ENCODE measurements at regions not wholly inside any gene's neighbourhood (a gene's known extent, or its start where the extent isn't known, plus 50 kb on each side); places are given as distances from the start of the nearest gene placed in this dataset.

GRCh38 chr4:145351922-145352321 lies 129.7 kb upstream of the SMAD1 start:
- intact Hi-C loops (cut with DNase I): no loop called here
- Histone ChIP-seq H3K36me3 (no peaks in the 10 kb centered on the region), H3K27me3 (no peaks in the 10 kb centered on the region), H3K9me3 (no peaks in the 10 kb centered on the region), H3K27ac (no peak overlapping the region), H3K4me3 (no peak overlapping the region), H3K4me1 (peaks cover 0 to 12% (median 8%) of the 10 kb centered on the region in 4 donors)
- TF ChIP-seq POLR2AphosphoS5 (IDR thresholded peaks at IDR 0.05) (no peak), EP300 (IDR thresholded peaks at IDR 0.05) (no peak), CTCF (IDR thresholded peaks at IDR 0.05) (no peak), POLR2A (IDR thresholded peaks at IDR 0.05) (no peak)
- whole genome bisulfite sequencing, 2 donors: 83 to 98% methylated on average over 1 of the region's 1 CpG
- DNase-seq: no peak

GRCh38 chr4:145351162-145351561 lies 130.5 kb upstream of the SMAD1 start:
- DNase-seq: no peak
- no peaks in the 10 kb centered on the region for H3K27me3 ChIP-seq
- no peaks in the 10 kb centered on the region for H3K9me3 ChIP-seq
- peaks cover 0 to 12% (median 8%) of the 10 kb centered on the region in 4 donors for H3K4me1 ChIP-seq
- intact Hi-C loops (cut with DNase I): no loop called here
- 66 to 81% methylated on average over 2 of the region's 2 CpGs for WGBS, 2 donors
- TF ChIP-seq EP300 (IDR thresholded peaks at IDR 0.05) (no peak), POLR2A (IDR thresholded peaks at IDR 0.05) (no peak), CTCF (IDR thresholded peaks at IDR 0.05) (no peak), POLR2AphosphoS5 (IDR thresholded peaks at IDR 0.05) (no peak)
- no peaks in the 10 kb centered on the region for H3K36me3 ChIP-seq
- no peak overlapping the region for H3K27ac ChIP-seq
- H3K4me3 ChIP-seq: no peak overlapping the region

- Histone ChIP-seq H3K9me3 (no peaks in the 10 kb centered on the region), H3K36me3 (no peaks in the 10 kb centered on the region), H3K4me3 (no peak overlapping the region), H3K27me3 (no peaks in the 10 kb centered on the region), H3K27ac (peak overlapping the region in 1 of 4 donors; percentile 20), H3K4me1 (peaks cover 0 to 12% (median 8%) of the 10 kb centered on the region in 4 donors)
- DNase-seq: no peak
- intact Hi-C loops (cut with DNase I): no loop called here
- 85 to 88% methylated on average over 4 of the region's 4 CpGs for WGBS, 2 donors
- TF ChIP-seq CTCF (IDR thresholded peaks at IDR 0.05) (no peak), EP300 (IDR thresholded peaks at IDR 0.05) (no peak), POLR2A (IDR thresholded peaks at IDR 0.05) (no peak), POLR2AphosphoS5 (IDR thresholded peaks at IDR 0.05) (no peak)
Observed at GRCh38 chr4:145348291-145348690, 133.4 kb upstream of the SMAD1 start.

- Histone ChIP-seq H3K27me3 (no peaks in the 10 kb centered on the region), H3K27ac (peak overlapping the region in 1 of 4 donors; percentile 20), H3K4me1 (peaks cover 0 to 12% (median 8%) of the 10 kb centered on the region in 4 donors), H3K9me3 (no peaks in the 10 kb centered on the region), H3K36me3 (no peaks in the 10 kb centered on the region), H3K4me3 (no peak overlapping the region)
- intact Hi-C loops (cut with DNase I): no loop called here
- 46 to 56% methylated on average over 5 of the region's 5 CpGs for WGBS, 2 donors
- no peak for DNase-seq
- TF ChIP-seq POLR2AphosphoS5 (IDR thresholded peaks at IDR 0.05): no peak
- no peak for TF ChIP-seq CTCF (IDR thresholded peaks at IDR 0.05)
Observed at GRCh38 chr4:145347684-145348083, 134.0 kb upstream of the SMAD1 start.

GRCh38 chr4:145346081-145346480 lies 135.6 kb upstream of the SMAD1 start:
- H3K27me3 ChIP-seq: no peaks in the 10 kb centered on the region
- H3K4me3 ChIP-seq: no peak overlapping the region
- no peaks in the 10 kb centered on the region for H3K36me3 ChIP-seq
- no peaks in the 10 kb centered on the region for H3K9me3 ChIP-seq
- peaks cover 0 to 12% (median 8%) of the 10 kb centered on the region in 4 donors for H3K4me1 ChIP-seq
- TF ChIP-seq CTCF (IDR thresholded peaks at IDR 0.05): no peak
- no peak for TF ChIP-seq POLR2A (IDR thresholded peaks at IDR 0.05)
- no peak for TF ChIP-seq EP300 (IDR thresholded peaks at IDR 0.05)
- TF ChIP-seq POLR2AphosphoS5 (IDR thresholded peaks at IDR 0.05): no peak
- intact Hi-C loops (cut with DNase I): no loop called here
- no peak for DNase-seq
- no peak overlapping the region for H3K27ac ChIP-seq
- 96 to 97% methylated on average over 25 of the region's 25 CpGs for WGBS, 2 donors

All from sigmoid colon (tissue), 6 donors.